Skeletal muscle tissue (tissue), 3 donors: ENCODE measurements at regions not wholly inside any gene's neighbourhood (a gene's known extent, or its start where the extent isn't known, plus 50 kb on each side); places are given as distances from the start of the nearest gene placed in this dataset.
"Not testable (repeated sequence)": the region's sequence is repeated elsewhere in the genome, so short reads cannot be mapped to it uniquely, and the experiment has no call there.

Experiments
- H3K27ac ChIP-seq: one replicate; pipeline ENCODE4 v1.7.0; 2013; ENCODE audit warnings: mild to moderate bottlenecking, low read depth, low read length, inconsistent platforms
- H3K27me3 ChIP-seq, 3 donors: one replicate each; pipeline ENCODE4 v1.7.0; 2013; ENCODE audit warnings: low read length in 3 of 3; ENCODE audit not compliant: control insufficient read depth in 3 of 3, insufficient read depth in 3 of 3
- H3K36me3 ChIP-seq, 3 donors: one replicate each; pipeline ENCODE4 v1.7.0; 2013; ENCODE audit warnings: low read length in 3 of 3; ENCODE audit not compliant: control insufficient read depth in 3 of 3, insufficient read depth in 3 of 3
- H3K4me1 ChIP-seq, 3 donors: one replicate each; pipeline ENCODE4 v1.7.0; 2013; ENCODE audit warnings: low read length in 3 of 3, mild to moderate bottlenecking in 3 of 3; ENCODE audit not compliant: control insufficient read depth in 3 of 3, insufficient read depth in 3 of 3
- H3K4me3 ChIP-seq, 3 donors: one replicate each; pipeline ENCODE4 v1.7.0; 2013; ENCODE audit warnings: low read length in 3 of 3
- H3K9ac ChIP-seq, 3 donors: one replicate each; pipeline ENCODE4 v1.7.0; 2013; ENCODE audit warnings: low read length in 3 of 3, mild to moderate bottlenecking in 3 of 3, moderate library complexity in 2 of 3, low read depth in 1 of 3
- H3K9me3 ChIP-seq, 3 donors: one replicate each; pipeline ENCODE4 v1.7.0; 2013; ENCODE audit warnings: low read length in 3 of 3; ENCODE audit not compliant: control insufficient read depth in 3 of 3
- donor health status: Osteomylitis.

GRCh38 chr4:38416450-38417014 is 247.5 kb upstream of the KLF3 start:
- H3K36me3 ChIP-seq = no peaks in the 10 kb centered on the region
- H3K4me3 ChIP-seq = no peak overlapping the region
- no peak overlapping the region for H3K27ac ChIP-seq
- no peaks in the 10 kb centered on the region for H3K27me3 ChIP-seq
- peaks cover 0 to 4% (median 0%) of the 10 kb centered on the region in 3 donors for H3K4me1 ChIP-seq
- H3K9ac ChIP-seq = no peak overlapping the region
- no peaks in the 10 kb centered on the region for H3K9me3 ChIP-seq

- H3K27me3 ChIP-seq, H3K4me1 ChIP-seq, H3K36me3 ChIP-seq, H3K9me3 ChIP-seq, H3K9ac ChIP-seq, H3K27ac ChIP-seq, H3K4me3 ChIP-seq: not testable (repeated sequence)
Observed at GRCh38 chr4:38420254-38420653, 243.7 kb upstream of the KLF3 start.

- H3K27me3 ChIP-seq = no peaks in the 10 kb centered on the region
- no peaks in the 10 kb centered on the region for H3K4me1 ChIP-seq
- no peak overlapping the region for H3K9ac ChIP-seq
- no peaks in the 10 kb centered on the region for H3K36me3 ChIP-seq
- H3K27ac ChIP-seq = no peak overlapping the region
- H3K4me3 ChIP-seq = no peak overlapping the region
- no peaks in the 10 kb centered on the region for H3K9me3 ChIP-seq
Observed at GRCh38 chr4:38422850-38423249, 241.1 kb upstream of the KLF3 start.

GRCh38 chr4:38424151-38424871 is 239.7 kb upstream of the KLF3 start:
- no peak overlapping the region for H3K27ac ChIP-seq
- H3K9me3 ChIP-seq = no peaks in the 10 kb centered on the region
- no peak overlapping the region for H3K9ac ChIP-seq
- no peaks in the 10 kb centered on the region for H3K36me3 ChIP-seq
- no peak overlapping the region for H3K4me3 ChIP-seq
- H3K27me3 ChIP-seq = no peaks in the 10 kb centered on the region
- H3K4me1 ChIP-seq = no peaks in the 10 kb centered on the region

GRCh38 chr4:38426532-38426931 is 237.5 kb upstream of the KLF3 start:
- H3K27ac ChIP-seq = no peak overlapping the region
- H3K36me3 ChIP-seq = no peaks in the 10 kb centered on the region
- no peaks in the 10 kb centered on the region for H3K9me3 ChIP-seq
- no peaks in the 10 kb centered on the region for H3K27me3 ChIP-seq
- no peak overlapping the region for H3K4me3 ChIP-seq
- no peaks in the 10 kb centered on the region for H3K4me1 ChIP-seq
- H3K9ac ChIP-seq = no peak overlapping the region

GRCh38 chr4:38430841-38431240 is 233.2 kb upstream of the KLF3 start:
- Histone ChIP-seq H3K36me3 (no peaks in the 10 kb centered on the region), H3K27me3 (no peaks in the 10 kb centered on the region), H3K4me1 (no peaks in the 10 kb centered on the region), H3K4me3 (no peak overlapping the region), H3K27ac (no peak overlapping the region), H3K9ac (no peak overlapping the region), H3K9me3 (no peaks in the 10 kb centered on the region)

GRCh38 chr4:38442073-38442788 is 221.8 kb upstream of the KLF3 start:
- no peak overlapping the region for H3K9ac ChIP-seq
- no peaks in the 10 kb centered on the region for H3K36me3 ChIP-seq
- no peak overlapping the region for H3K27ac ChIP-seq
- H3K4me1 ChIP-seq = no peaks in the 10 kb centered on the region
- H3K4me3 ChIP-seq = no peak overlapping the region
- H3K9me3 ChIP-seq = peaks cover 0 to 8% (median 0%) of the 10 kb centered on the region in 3 donors
- no peaks in the 10 kb centered on the region for H3K27me3 ChIP-seq

GRCh38 chr4:38449506-38450174 is 214.4 kb upstream of the KLF3 start:
- Histone ChIP-seq H3K4me3 (no peak overlapping the region), H3K9me3 (no peaks in the 10 kb centered on the region), H3K27me3 (no peaks in the 10 kb centered on the region), H3K36me3 (no peaks in the 10 kb centered on the region), H3K4me1 (no peaks in the 10 kb centered on the region), H3K9ac (no peak overlapping the region), H3K27ac (no peak overlapping the region)

GRCh38 chr4:38452009-38452408 is 212.0 kb upstream of the KLF3 start:
- no peaks in the 10 kb centered on the region for H3K4me1 ChIP-seq
- no peak overlapping the region for H3K9ac ChIP-seq
- H3K27me3 ChIP-seq = no peaks in the 10 kb centered on the region
- H3K36me3 ChIP-seq = no peaks in the 10 kb centered on the region
- H3K27ac ChIP-seq = no peak overlapping the region
- H3K4me3 ChIP-seq = no peak overlapping the region
- H3K9me3 ChIP-seq = no peaks in the 10 kb centered on the region

GRCh38 chr4:38452542-38452941 is 211.5 kb upstream of the KLF3 start:
- no peaks in the 10 kb centered on the region for H3K9me3 ChIP-seq
- H3K27ac ChIP-seq = no peak overlapping the region
- H3K4me3 ChIP-seq = no peak overlapping the region
- no peaks in the 10 kb centered on the region for H3K36me3 ChIP-seq
- no peaks in the 10 kb centered on the region for H3K4me1 ChIP-seq
- H3K27me3 ChIP-seq = no peaks in the 10 kb centered on the region
- no peak overlapping the region for H3K9ac ChIP-seq
